ENCODE measurements at regions not wholly inside any gene's neighbourhood (a gene's known extent, or its start where the extent isn't known, plus 50 kb on each side); places are given as distances from the start of the nearest gene placed in this dataset.

GRCh38 chr7:9071160-9071762, 637.9 kb downstream of the NXPH1 start:
- TF ChIP-seq POLR2AphosphoS5 (IDR thresholded peaks at IDR 0.05) (no peak), CTCF (IDR thresholded peaks at IDR 0.05) (no peak)
